GM12878 (cell line): ENCODE measurements at regions not wholly inside any gene's neighbourhood (a gene's known extent, or its start where the extent isn't known, plus 50 kb on each side); places are given as distances from the start of the nearest gene placed in this dataset.

Experiments used
- CTCF ChIP-seq, 3 experiments: IDR thresholded peaks in 2 of 3; conservative IDR thresholded peaks in 1 of 3; 2 replicates each; pipeline ENCODE4 v1.5.1; 2011; ENCODE audit warnings: low read depth in 3 of 3, low read length in 3 of 3, mild to moderate bottlenecking in 3 of 3, control low read depth in 2 of 3, moderate library complexity in 2 of 3, inconsistent platforms in 1 of 3, mixed read lengths in 1 of 3; ENCODE audit not compliant: control insufficient read depth in 2 of 3, insufficient read depth in 1 of 3; ENCODE audit errors: extremely low read depth in 1 of 3
- HDGF ChIP-seq: fragments of 450-650 bp; IDR thresholded peaks from 2 replicates; pipeline ENCODE4 v1.6.1; 2016; ENCODE audit warnings: antibody characterized with exemption

- TF ChIP-seq CTCF (IDR thresholded peaks at IDR 0.05 in 2 of 3, conservative IDR thresholded peaks at IDR 0.05 in 1 of 3; ENCODE audit: control insufficient read depth in 2 of 3, extremely low read depth in 1 of 3, insufficient read depth in 1 of 3, low read depth in 3 of 3, low read length in 3 of 3) (no peak), HDGF (no peak)
Measured at GRCh38 chr10:25839683-25840082, 94.3 kb upstream of the MYO3A start.
